HT-29 (cell line): ENCODE measurements at regions not wholly inside any gene's neighbourhood (a gene's known extent, or its start where the extent isn't known, plus 50 kb on each side); places are given as distances from the start of the nearest gene placed in this dataset.
A peak's percentile ranks its signal among the peaks of the same experiment; 100 is the strongest.
"Not testable (repeated sequence)": the region's sequence is repeated elsewhere in the genome, so short reads cannot be mapped to it uniquely, and the experiment has no call there.

ENCODE experiments used
- DNase-seq: peaks from one replicate; pipeline ENCODE4 v3.0.0-alpha.2; 2015; ENCODE audit warnings: low spot score

- DNase-seq, result no peak
Measured at GRCh38 chr6:12544821-12545565, 171.6 kb upstream of the PHACTR1 start.

- peak; percentile 75 for DNase-seq
Measured at GRCh38 chr6:12545619-12546409, 170.8 kb upstream of the PHACTR1 start.

GRCh38 chr6:12546410-12547002, 170.1 kb upstream of the PHACTR1 start:
- DNase-seq, result no peak

- DNase-seq, result no peak
Measured at GRCh38 chr6:12548526-12548925, 168.0 kb upstream of the PHACTR1 start.

- not testable (repeated sequence) for DNase-seq
Measured at GRCh38 chr6:12549445-12549844, 167.1 kb upstream of the PHACTR1 start.

- not testable (repeated sequence) for DNase-seq
Measured at GRCh38 chr6:12554820-12555219, 161.7 kb upstream of the PHACTR1 start.

- DNase-seq, result no peak
Measured at GRCh38 chr6:12555267-12555666, 161.3 kb upstream of the PHACTR1 start.

GRCh38 chr6:12555781-12556180, 160.8 kb upstream of the PHACTR1 start:
- no peak for DNase-seq

- DNase-seq, result no peak
Measured at GRCh38 chr6:12557765-12558164, 158.8 kb upstream of the PHACTR1 start.

- DNase-seq, result no peak
Measured at GRCh38 chr6:12560315-12560714, 156.3 kb upstream of the PHACTR1 start.

GRCh38 chr6:12566618-12567123, 149.9 kb upstream of the PHACTR1 start:
- no peak for DNase-seq

- no peak for DNase-seq
Measured at GRCh38 chr6:12567682-12568081, 148.9 kb upstream of the PHACTR1 start.

GRCh38 chr6:12569646-12570045, 146.9 kb upstream of the PHACTR1 start:
- DNase-seq, result no peak

GRCh38 chr6:12570461-12571030, 146.0 kb upstream of the PHACTR1 start:
- peak; percentile 25 for DNase-seq

GRCh38 chr6:12572896-12573827, 143.4 kb upstream of the PHACTR1 start:
- peak; percentile 60 for DNase-seq

- DNase-seq, result no peak
Measured at GRCh38 chr6:12575961-12576360, 140.6 kb upstream of the PHACTR1 start.

- no peak for DNase-seq
Measured at GRCh38 chr6:12576389-12576788, 140.2 kb upstream of the PHACTR1 start.

GRCh38 chr6:12577124-12577850, 139.3 kb upstream of the PHACTR1 start:
- no peak for DNase-seq

GRCh38 chr6:12578097-12578496, 138.5 kb upstream of the PHACTR1 start:
- no peak for DNase-seq

- DNase-seq, result no peak
Measured at GRCh38 chr6:12578751-12579150, 137.8 kb upstream of the PHACTR1 start.
